ENCODE measurements at regions not wholly inside any gene's neighbourhood (a gene's known extent, or its start where the extent isn't known, plus 50 kb on each side); places are given as distances from the start of the nearest gene placed in this dataset.
"Not testable (repeated sequence)": the region's sequence is repeated elsewhere in the genome, so short reads cannot be mapped to it uniquely, and the experiment has no call there.

- Mint-ChIP-seq H3K9me3 (no peaks in the 10 kb centered on the region), H3K27me3 (ENCODE audit: low read depth) (peaks cover 35% of the 10 kb centered on the region), H3K4me3 (no peak overlapping the region), H3K27ac (no peak overlapping the region), H3K4me1 (ENCODE audit: low read depth) (peaks cover 20% of the 10 kb centered on the region), H3K36me3 (ENCODE audit: insufficient read depth in 2 of 2) (no peaks in the 10 kb centered on the region)
- ATAC-seq (replicated peaks in 1 of 2) = peak; percentile 65 to 75
- peak; percentile 19 to 31 for DNase-seq
Measured at GRCh38 chr15:22253676-22254408, 173.5 kb downstream of the OR4M2 start.

- not testable (repeated sequence) for H3K36me3 Mint-ChIP-seq (ENCODE audit: insufficient read depth in 2 of 2); H3K9me3 Mint-ChIP-seq; H3K27ac Mint-ChIP-seq; DNase-seq; H3K4me3 Mint-ChIP-seq
- peak in 1 of 2 donors; percentile 18 for ATAC-seq (replicated peaks in 1 of 2)
- H3K4me1 Mint-ChIP-seq (ENCODE audit: low read depth) = peaks cover 26% of the 10 kb centered on the region
- H3K27me3 Mint-ChIP-seq (ENCODE audit: low read depth) = peaks cover 37% of the 10 kb centered on the region
Measured at GRCh38 chr15:22254409-22255045, 174.2 kb downstream of the OR4M2 start.

GRCh38 chr15:22255606-22256005 is 175.3 kb downstream of the OR4M2 start:
- peaks cover 47% of the 10 kb centered on the region for H3K27me3 Mint-ChIP-seq (ENCODE audit: low read depth)
- not testable (repeated sequence) for H3K36me3 Mint-ChIP-seq (ENCODE audit: insufficient read depth in 2 of 2); DNase-seq; H3K27ac Mint-ChIP-seq; H3K4me3 Mint-ChIP-seq; H3K9me3 Mint-ChIP-seq; ATAC-seq (replicated peaks in 1 of 2)
- peaks cover 37% of the 10 kb centered on the region for H3K4me1 Mint-ChIP-seq (ENCODE audit: low read depth)

GRCh38 chr15:22256389-22257046 is 176.2 kb downstream of the OR4M2 start:
- not testable (repeated sequence) for H3K36me3 Mint-ChIP-seq (ENCODE audit: insufficient read depth in 2 of 2); H3K27ac Mint-ChIP-seq; DNase-seq; H3K4me3 Mint-ChIP-seq; H3K9me3 Mint-ChIP-seq; ATAC-seq (replicated peaks in 1 of 2)
- H3K4me1 Mint-ChIP-seq (ENCODE audit: low read depth) = peaks cover 46% of the 10 kb centered on the region
- H3K27me3 Mint-ChIP-seq (ENCODE audit: low read depth) = peaks cover 41% of the 10 kb centered on the region

GRCh38 chr15:22257047-22258008 is 177.0 kb downstream of the OR4M2 start:
- Mint-ChIP-seq H3K36me3 (ENCODE audit: insufficient read depth in 2 of 2) (no peaks in the 10 kb centered on the region), H3K4me1 (ENCODE audit: low read depth) (peaks cover 48% of the 10 kb centered on the region), H3K4me3 (no peak overlapping the region), H3K27me3 (ENCODE audit: low read depth) (peaks cover 38% of the 10 kb centered on the region), H3K27ac (no peak overlapping the region), H3K9me3 (no peaks in the 10 kb centered on the region)
- DNase-seq (no peak), ATAC-seq (replicated peaks in 1 of 2) (no peak)

- peaks cover 38% of the 10 kb centered on the region for H3K27me3 Mint-ChIP-seq (ENCODE audit: low read depth)
Measured at GRCh38 chr15:22258009-22258397, 177.7 kb downstream of the OR4M2 start.

GRCh38 chr15:22258398-22259150 is 178.2 kb downstream of the OR4M2 start:
- Mint-ChIP-seq H3K36me3 (ENCODE audit: insufficient read depth in 2 of 2) (no peaks in the 10 kb centered on the region), H3K4me3 (no peak overlapping the region), H3K27me3 (ENCODE audit: low read depth) (peaks cover 38% of the 10 kb centered on the region), H3K27ac (no peak overlapping the region), H3K4me1 (ENCODE audit: low read depth) (peaks cover 48% of the 10 kb centered on the region), H3K9me3 (no peaks in the 10 kb centered on the region)
- ATAC-seq (replicated peaks in 1 of 2) = no peak
- no peak for DNase-seq

More at GRCh38 chr15:22258009-22258397, 177.7 kb downstream of the OR4M2 start:
- Mint-ChIP-seq H3K27ac (no peak overlapping the region), H3K4me3 (no peak overlapping the region), H3K36me3 (ENCODE audit: insufficient read depth in 2 of 2) (no peaks in the 10 kb centered on the region), H3K9me3 (no peaks in the 10 kb centered on the region), H3K4me1 (ENCODE audit: low read depth) (peaks cover 48% of the 10 kb centered on the region)
- ATAC-seq (replicated peaks in 1 of 2) = no peak
- DNase-seq = no peak

GRCh38 chr15:22259151-22259750 is 178.9 kb downstream of the OR4M2 start:
- not testable (repeated sequence) for H3K9me3 Mint-ChIP-seq; ATAC-seq (replicated peaks in 1 of 2); H3K36me3 Mint-ChIP-seq (ENCODE audit: insufficient read depth in 2 of 2); DNase-seq; H3K27ac Mint-ChIP-seq
- H3K4me3 Mint-ChIP-seq = peak overlapping the region in 1 of 2 donors; percentile 24
- peaks cover 41% of the 10 kb centered on the region for H3K4me1 Mint-ChIP-seq (ENCODE audit: low read depth)
- H3K27me3 Mint-ChIP-seq (ENCODE audit: low read depth) = peaks cover 32% of the 10 kb centered on the region

GRCh38 chr15:22259881-22260421 is 179.6 kb downstream of the OR4M2 start:
- peaks cover 30% of the 10 kb centered on the region for H3K27me3 Mint-ChIP-seq (ENCODE audit: low read depth)
- DNase-seq = no peak
- no peaks in the 10 kb centered on the region for H3K36me3 Mint-ChIP-seq (ENCODE audit: insufficient read depth in 2 of 2)
- H3K9me3 Mint-ChIP-seq = no peaks in the 10 kb centered on the region
- H3K4me3 Mint-ChIP-seq = peak overlapping the region; percentile 19 to 24
- no peak for ATAC-seq (replicated peaks in 1 of 2)
- H3K4me1 Mint-ChIP-seq (ENCODE audit: low read depth) = peaks cover 34% of the 10 kb centered on the region
- H3K27ac Mint-ChIP-seq = no peak overlapping the region

- Mint-ChIP-seq H3K27me3 (ENCODE audit: low read depth) (peaks cover 11% of the 10 kb centered on the region), H3K4me3 (no peak overlapping the region), H3K9me3 (no peaks in the 10 kb centered on the region), H3K27ac (no peak overlapping the region), H3K4me1 (ENCODE audit: low read depth) (peaks cover 31% of the 10 kb centered on the region), H3K36me3 (ENCODE audit: insufficient read depth in 2 of 2) (no peaks in the 10 kb centered on the region)
- no peak for DNase-seq
- ATAC-seq (replicated peaks in 1 of 2) = no peak
Measured at GRCh38 chr15:22262613-22263020, 182.3 kb downstream of the OR4M2 start.

GRCh38 chr15:22263738-22264137 is 183.4 kb downstream of the OR4M2 start:
- DNase-seq (peak; percentile 32 to 33), ATAC-seq (replicated peaks in 1 of 2) (peak; percentile 45 to 47)
- Mint-ChIP-seq H3K27me3 (ENCODE audit: low read depth) (peaks cover 11% of the 10 kb centered on the region), H3K9me3 (no peaks in the 10 kb centered on the region), H3K4me3 (no peak overlapping the region), H3K36me3 (ENCODE audit: insufficient read depth in 2 of 2) (no peaks in the 10 kb centered on the region), H3K27ac (no peak overlapping the region), H3K4me1 (ENCODE audit: low read depth) (peaks cover 30% of the 10 kb centered on the region)
